ENCODE measurements at regions not wholly inside any gene's neighbourhood (a gene's known extent, or its start where the extent isn't known, plus 50 kb on each side); places are given as distances from the start of the nearest gene placed in this dataset.

DNA sequence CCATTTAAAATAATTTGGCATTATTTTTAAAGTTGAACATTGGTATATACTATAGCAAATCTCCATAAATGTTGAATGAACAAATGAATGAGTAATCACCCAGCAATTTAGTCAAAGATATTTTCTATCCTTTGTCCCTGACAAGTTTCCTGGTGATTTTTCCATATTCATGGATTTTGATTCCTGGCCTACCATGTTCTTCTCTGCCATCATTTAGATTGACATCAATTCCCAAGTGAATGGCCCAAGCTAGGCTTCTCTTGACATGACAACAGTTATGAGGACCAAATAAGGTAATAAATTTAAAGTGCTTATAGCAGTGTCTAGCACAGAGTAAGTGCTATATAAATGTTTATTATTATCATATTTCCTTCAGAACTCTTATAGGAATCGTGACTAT lies 120.1 kb upstream of the ADGRF1 start:
- H3K27me3 Mint-ChIP-seq (ENCODE audit: low read depth in 3 of 3): peaks cover 0 to 3% (median 0%) of the 10 kb centered on the region in 3 donors
- DNase-seq: no peak
- peak overlapping the region in 5 of 7 donors; percentile 16 to 77 (median 49) for H3K27ac Mint-ChIP-seq
- Histone ChIP-seq H3K36me3 (replicated peaks in 1 of 2; ENCODE audit: control insufficient read depth in 1 of 2, insufficient read depth in 2 of 2, low read length in 2 of 2) (no peaks in the 10 kb centered on the region), H3K27me3 (ENCODE audit: control insufficient read depth in 2 of 2, insufficient read depth in 2 of 2, low read length in 2 of 2) (no peaks in the 10 kb centered on the region), H3K27ac (ENCODE audit: low read depth in 1 of 2, low read length in 2 of 2) (no peak overlapping the region), H3K4me1 (ENCODE audit: control insufficient read depth in 1 of 2, insufficient read depth in 2 of 2, low read length in 2 of 2) (peaks cover 67 to 82% of the 10 kb centered on the region in 2 donors), H3K9ac (ENCODE audit: insufficient read depth, low read length, poor library complexity, severe bottlenecking) (no peak overlapping the region), H3K4me2 (replicated peaks; ENCODE audit: extremely low read depth, low read length, poor library complexity, severe bottlenecking) (no peak overlapping the region), H3K9me3 (replicated peaks in 1 of 2; ENCODE audit: control insufficient read depth in 1 of 2, insufficient read depth in 1 of 2, low read length in 2 of 2) (no peaks in the 10 kb centered on the region), H3K79me2 (ENCODE audit: insufficient read depth, low read length) (no peaks in the 10 kb centered on the region), H3K4me3 (replicated peaks in 1 of 3; ENCODE audit: low read depth in 2 of 3, low read length in 3 of 3) (no peak overlapping the region), H2AFZ (ENCODE audit: insufficient read depth, low read depth, low read length, poor library complexity, severe bottlenecking) (no peak overlapping the region), H4K20me1 (ENCODE audit: insufficient read depth, low read length) (no peaks in the 10 kb centered on the region)
- no peak overlapping the region for H3K4me3 Mint-ChIP-seq
- TF ChIP-seq, protein P1, sequence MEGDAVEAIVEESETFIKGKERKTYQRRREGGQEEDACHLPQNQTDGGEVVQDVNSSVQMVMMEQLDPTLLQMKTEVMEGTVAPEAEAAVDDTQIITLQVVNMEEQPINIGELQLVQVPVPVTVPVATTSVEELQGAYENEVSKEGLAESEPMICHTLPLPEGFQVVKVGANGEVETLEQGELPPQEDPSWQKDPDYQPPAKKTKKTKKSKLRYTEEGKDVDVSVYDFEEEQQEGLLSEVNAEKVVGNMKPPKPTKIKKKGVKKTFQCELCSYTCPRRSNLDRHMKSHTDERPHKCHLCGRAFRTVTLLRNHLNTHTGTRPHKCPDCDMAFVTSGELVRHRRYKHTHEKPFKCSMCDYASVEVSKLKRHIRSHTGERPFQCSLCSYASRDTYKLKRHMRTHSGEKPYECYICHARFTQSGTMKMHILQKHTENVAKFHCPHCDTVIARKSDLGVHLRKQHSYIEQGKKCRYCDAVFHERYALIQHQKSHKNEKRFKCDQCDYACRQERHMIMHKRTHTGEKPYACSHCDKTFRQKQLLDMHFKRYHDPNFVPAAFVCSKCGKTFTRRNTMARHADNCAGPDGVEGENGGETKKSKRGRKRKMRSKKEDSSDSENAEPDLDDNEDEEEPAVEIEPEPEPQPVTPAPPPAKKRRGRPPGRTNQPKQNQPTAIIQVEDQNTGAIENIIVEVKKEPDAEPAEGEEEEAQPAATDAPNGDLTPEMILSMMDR (IDR thresholded peaks at IDR 0.05): no peak
- H3K4me1 Mint-ChIP-seq: peaks cover 61% of the 10 kb centered on the region
- H3K36me3 Mint-ChIP-seq: no peaks in the 10 kb centered on the region
- whole genome bisulfite sequencing (ENCODE audit: insufficient coverage): no CpG with 5 or more reads among the region's 1 CpG
- intact Hi-C loops (cut with micrococcal nuclease): loop anchor here in 1 of 2 donors (10.0 kb wide), 1 partner anchor 83 kb away; no protein-coding TSS in a partner anchor
- peaks cover 0 to 7% (median 2%) of the 10 kb centered on the region in 7 donors for H3K9me3 Mint-ChIP-seq

DNA sequence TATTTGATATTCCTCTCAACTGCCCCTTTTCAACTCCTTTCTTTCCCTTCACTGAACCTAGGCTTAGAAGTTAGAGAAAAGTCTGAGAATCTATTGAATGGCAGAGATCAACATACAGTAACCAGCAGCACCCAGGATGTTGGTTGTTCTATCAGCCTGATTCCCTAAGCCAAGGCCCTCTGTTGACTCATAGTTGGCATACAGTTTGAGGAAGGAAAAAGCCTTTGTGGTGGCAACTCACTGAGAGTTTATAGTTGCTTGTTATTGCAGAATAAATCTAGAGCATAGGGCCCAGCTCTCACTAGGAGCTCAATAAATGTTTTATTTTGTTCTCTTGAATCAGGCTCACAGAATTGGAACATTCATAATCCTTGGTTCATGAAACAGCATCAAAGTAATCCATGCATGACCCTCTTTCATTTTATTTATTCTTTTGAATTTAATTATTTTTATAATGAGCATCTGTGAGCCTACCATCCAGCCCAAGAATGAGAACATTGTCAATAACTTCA lies 119.1 kb upstream of the ADGRF1 start:
- H3K27me3 Mint-ChIP-seq (ENCODE audit: low read depth in 3 of 3): no peaks in the 10 kb centered on the region
- no peaks in the 10 kb centered on the region for H3K36me3 ChIP-seq (replicated peaks in 1 of 2; ENCODE audit: control insufficient read depth in 1 of 2, insufficient read depth in 2 of 2, low read length in 2 of 2)
- no peak overlapping the region for H3K4me3 ChIP-seq (replicated peaks in 1 of 3; ENCODE audit: low read depth in 2 of 3, low read length in 3 of 3)
- intact Hi-C loops (cut with micrococcal nuclease): loop anchor here in 1 of 2 donors (10.0 kb wide), 1 partner anchor 84 kb away; no protein-coding TSS in a partner anchor
- no peaks in the 10 kb centered on the region for H4K20me1 ChIP-seq (ENCODE audit: insufficient read depth, low read length)
- peak overlapping the region; percentile 30 for H3K4me2 ChIP-seq (replicated peaks; ENCODE audit: extremely low read depth, low read length, poor library complexity, severe bottlenecking)
- H3K27ac Mint-ChIP-seq: peak overlapping the region; percentile 80 to 92 (median 88)
- TF ChIP-seq, protein P1 (IDR thresholded peaks at IDR 0.05): no peak
- no peaks in the 10 kb centered on the region for H3K9me3 ChIP-seq (replicated peaks in 1 of 2; ENCODE audit: control insufficient read depth in 1 of 2, insufficient read depth in 1 of 2, low read length in 2 of 2)
- peaks cover 54% of the 10 kb centered on the region for H3K4me1 Mint-ChIP-seq
- H3K27me3 ChIP-seq (ENCODE audit: control insufficient read depth in 2 of 2, insufficient read depth in 2 of 2, low read length in 2 of 2): no peaks in the 10 kb centered on the region
- H2AFZ ChIP-seq (ENCODE audit: insufficient read depth, low read depth, low read length, poor library complexity, severe bottlenecking): no peak overlapping the region
- no peaks in the 10 kb centered on the region for H3K79me2 ChIP-seq (ENCODE audit: insufficient read depth, low read length)
- H3K4me3 Mint-ChIP-seq: peak overlapping the region in 1 of 2 donors; percentile 46
- H3K27ac ChIP-seq (ENCODE audit: low read depth in 1 of 2, low read length in 2 of 2): peak overlapping the region in 1 of 2 donors; percentile 73
- H3K36me3 Mint-ChIP-seq: no peaks in the 10 kb centered on the region
- peak; percentile 68 to 87 (median 83) for DNase-seq
- H3K9me3 Mint-ChIP-seq: peaks cover 0 to 7% (median 2%) of the 10 kb centered on the region in 7 donors
- no peak overlapping the region for H3K9ac ChIP-seq (ENCODE audit: insufficient read depth, low read length, poor library complexity, severe bottlenecking)
- H3K4me1 ChIP-seq (ENCODE audit: control insufficient read depth in 1 of 2, insufficient read depth in 2 of 2, low read length in 2 of 2): peaks cover 62 to 74% of the 10 kb centered on the region in 2 donors

Measured in CD14-positive monocyte (primary cell).